Iris pigment epithelial cell (primary cell): ENCODE measurements at regions not wholly inside any gene's neighbourhood (a gene's known extent, or its start where the extent isn't known, plus 50 kb on each side); places are given as distances from the start of the nearest gene placed in this dataset.

Source experiments
- DNase-seq: peaks from one replicate; pipeline ENCODE4 v3.0.0-alpha.2; 2011; ENCODE audit warnings: low read depth

GRCh38 chr14:66114071-66114470 is 372.1 kb upstream of the CCDC196 start:
- DNase-seq, result no peak

GRCh38 chr14:66115740-66116502 is 370.2 kb upstream of the CCDC196 start:
- no peak for DNase-seq

GRCh38 chr14:66116732-66117131 is 369.4 kb upstream of the CCDC196 start:
- no peak for DNase-seq

GRCh38 chr14:66117600-66117999 is 368.6 kb upstream of the CCDC196 start:
- peak; percentile 42 for DNase-seq

- no peak for DNase-seq
Measured at GRCh38 chr14:66119606-66120231, 366.5 kb upstream of the CCDC196 start.

GRCh38 chr14:66120402-66120801 is 365.8 kb upstream of the CCDC196 start:
- DNase-seq, result no peak

- no peak for DNase-seq
Measured at GRCh38 chr14:66121859-66122258, 364.3 kb upstream of the CCDC196 start.

- no peak for DNase-seq
Measured at GRCh38 chr14:66129224-66129623, 356.9 kb upstream of the CCDC196 start.

- no peak for DNase-seq
Measured at GRCh38 chr14:66131111-66131510, 355.1 kb upstream of the CCDC196 start.

GRCh38 chr14:66133666-66134065 is 352.5 kb upstream of the CCDC196 start:
- no peak for DNase-seq

- no peak for DNase-seq
Measured at GRCh38 chr14:66135831-66136230, 350.3 kb upstream of the CCDC196 start.

- no peak for DNase-seq
Measured at GRCh38 chr14:66137081-66137480, 349.1 kb upstream of the CCDC196 start.

GRCh38 chr14:66139432-66139831 is 346.7 kb upstream of the CCDC196 start:
- no peak for DNase-seq

GRCh38 chr14:66140213-66140918 is 345.8 kb upstream of the CCDC196 start:
- DNase-seq, result no peak

GRCh38 chr14:66140963-66141362 is 345.2 kb upstream of the CCDC196 start:
- no peak for DNase-seq

GRCh38 chr14:66141733-66142132 is 344.4 kb upstream of the CCDC196 start:
- DNase-seq, result no peak

- no peak for DNase-seq
Measured at GRCh38 chr14:66143387-66144112, 342.6 kb upstream of the CCDC196 start.

- DNase-seq, result no peak
Measured at GRCh38 chr14:66152302-66152701, 333.9 kb upstream of the CCDC196 start.

- DNase-seq, result no peak
Measured at GRCh38 chr14:66152747-66153146, 333.4 kb upstream of the CCDC196 start.

GRCh38 chr14:66163023-66163422 is 323.1 kb upstream of the CCDC196 start:
- DNase-seq, result no peak

- no peak for DNase-seq
Measured at GRCh38 chr14:66165337-66165736, 320.8 kb upstream of the CCDC196 start.

GRCh38 chr14:66174453-66174891 is 311.7 kb upstream of the CCDC196 start:
- no peak for DNase-seq
